ENCODE measurements at regions not wholly inside any gene's neighbourhood (a gene's known extent, or its start where the extent isn't known, plus 50 kb on each side); places are given as distances from the start of the nearest gene placed in this dataset.

DNA sequence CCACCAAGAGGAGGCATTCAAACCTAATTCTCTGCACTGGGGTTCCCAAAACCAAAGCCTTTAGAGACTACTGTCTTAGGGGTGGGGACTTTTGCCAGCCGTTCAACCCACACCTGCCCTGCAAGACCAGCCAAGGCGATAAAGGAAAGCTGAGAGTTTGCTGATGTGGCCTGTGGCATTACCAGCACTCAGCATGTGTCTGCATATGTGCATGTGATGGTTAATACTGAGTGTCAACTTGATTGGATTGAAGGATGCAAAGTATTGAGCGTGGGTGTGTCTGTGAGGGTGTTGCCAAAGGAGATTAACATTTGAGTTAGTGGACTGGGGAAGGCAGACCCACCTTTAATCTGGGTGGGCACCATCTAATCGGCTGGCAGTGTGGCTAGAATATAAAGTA, 474.2 kb downstream of the MED10 start:
- Histone ChIP-seq H3K36me3 (ENCODE audit: insufficient read depth, low read length) (no peaks in the 10 kb centered on the region), H4K20me1 (ENCODE audit: insufficient read depth, low read length) (no peaks in the 10 kb centered on the region), H3K4me3 (ENCODE audit: low read depth, low read length, poor library complexity, severe bottlenecking) (no peak overlapping the region), H3F3A (ENCODE audit: insufficient read depth, low read length) (no peaks in the 10 kb centered on the region), H3K27ac (ENCODE audit: low read depth, low read length, poor library complexity, severe bottlenecking) (no peak overlapping the region), H3K27me3 (ENCODE audit: insufficient read depth, low read length) (no peaks in the 10 kb centered on the region), H3K9me2 (ENCODE audit: low read depth, low read length) (no peaks in the 10 kb centered on the region), H3K4me1 (ENCODE audit: insufficient read depth, low read length, severe bottlenecking) (no peaks in the 10 kb centered on the region), H2AFZ (ENCODE audit: low read length) (no peak overlapping the region), H3K9ac (ENCODE audit: low read length) (no peak overlapping the region), H3K4me2 (ENCODE audit: low read length) (no peak overlapping the region), H3K9me3 (ENCODE audit: low read length) (no peaks in the 10 kb centered on the region), H3K79me2 (ENCODE audit: insufficient read depth, low read length) (no peaks in the 10 kb centered on the region)
- TF ChIP-seq EZH2 (IDR thresholded peaks at IDR 0.05; ENCODE audit: borderline replicate concordance, low read length): no peak
- TF ChIP-seq, protein P1, sequence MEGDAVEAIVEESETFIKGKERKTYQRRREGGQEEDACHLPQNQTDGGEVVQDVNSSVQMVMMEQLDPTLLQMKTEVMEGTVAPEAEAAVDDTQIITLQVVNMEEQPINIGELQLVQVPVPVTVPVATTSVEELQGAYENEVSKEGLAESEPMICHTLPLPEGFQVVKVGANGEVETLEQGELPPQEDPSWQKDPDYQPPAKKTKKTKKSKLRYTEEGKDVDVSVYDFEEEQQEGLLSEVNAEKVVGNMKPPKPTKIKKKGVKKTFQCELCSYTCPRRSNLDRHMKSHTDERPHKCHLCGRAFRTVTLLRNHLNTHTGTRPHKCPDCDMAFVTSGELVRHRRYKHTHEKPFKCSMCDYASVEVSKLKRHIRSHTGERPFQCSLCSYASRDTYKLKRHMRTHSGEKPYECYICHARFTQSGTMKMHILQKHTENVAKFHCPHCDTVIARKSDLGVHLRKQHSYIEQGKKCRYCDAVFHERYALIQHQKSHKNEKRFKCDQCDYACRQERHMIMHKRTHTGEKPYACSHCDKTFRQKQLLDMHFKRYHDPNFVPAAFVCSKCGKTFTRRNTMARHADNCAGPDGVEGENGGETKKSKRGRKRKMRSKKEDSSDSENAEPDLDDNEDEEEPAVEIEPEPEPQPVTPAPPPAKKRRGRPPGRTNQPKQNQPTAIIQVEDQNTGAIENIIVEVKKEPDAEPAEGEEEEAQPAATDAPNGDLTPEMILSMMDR (IDR thresholded peaks at IDR 0.05; ENCODE audit: low read length): no peak

DNA sequence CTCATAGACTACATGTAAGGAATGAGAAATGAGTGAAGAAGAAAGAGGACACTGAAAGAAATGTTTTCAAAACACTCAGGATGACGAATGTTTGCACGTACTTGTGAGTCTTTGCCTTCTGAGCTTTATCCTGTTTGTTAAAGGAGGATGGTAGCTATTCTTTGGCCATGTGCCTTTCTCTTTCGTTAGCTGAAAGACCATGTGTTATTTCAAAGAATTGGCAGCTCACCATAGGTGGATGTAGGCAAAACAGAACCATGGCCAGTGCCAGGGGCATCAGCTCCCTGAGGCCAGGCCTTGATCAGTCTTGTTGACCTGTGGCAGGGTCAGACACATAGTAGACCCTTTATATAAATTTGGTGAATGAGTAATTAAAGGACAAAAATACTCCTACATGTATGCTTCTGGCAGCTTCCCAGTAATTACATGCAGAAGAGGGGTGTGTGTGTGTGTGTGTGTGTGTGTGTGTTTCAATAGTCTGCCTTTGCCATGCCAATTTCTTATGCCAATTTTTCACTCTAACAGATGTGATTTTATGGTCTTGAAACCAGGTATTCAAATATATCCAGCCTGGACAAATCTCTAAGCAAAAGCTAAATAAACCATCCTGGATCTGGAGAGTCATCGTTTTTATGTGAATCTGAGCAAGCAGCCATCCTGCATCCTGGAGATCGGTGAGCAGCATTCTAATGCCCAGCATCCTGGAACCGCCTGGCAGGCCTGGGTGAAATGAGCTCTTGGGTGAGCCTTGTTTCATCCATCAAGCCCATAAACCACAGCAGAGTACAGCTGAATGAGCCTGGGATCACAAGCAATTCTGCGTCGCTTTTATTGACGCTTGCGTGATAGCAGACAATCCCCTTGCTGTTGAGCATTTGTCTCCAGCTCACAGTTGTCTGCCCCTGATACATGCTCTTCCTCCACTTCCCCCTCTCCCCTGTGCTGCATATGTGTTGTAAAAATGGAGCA, 475.4 kb downstream of the MED10 start:
- H3K4me3 ChIP-seq (ENCODE audit: low read depth, low read length, poor library complexity, severe bottlenecking): no peak overlapping the region
- H3K9me2 ChIP-seq (ENCODE audit: low read depth, low read length): no peaks in the 10 kb centered on the region
- no peak overlapping the region for H3K4me2 ChIP-seq (ENCODE audit: low read length)
- no peaks in the 10 kb centered on the region for H3K27me3 ChIP-seq (ENCODE audit: insufficient read depth, low read length)
- no peaks in the 10 kb centered on the region for H3K79me2 ChIP-seq (ENCODE audit: insufficient read depth, low read length)
- H2AFZ ChIP-seq (ENCODE audit: low read length): no peak overlapping the region
- H3K36me3 ChIP-seq (ENCODE audit: insufficient read depth, low read length): no peaks in the 10 kb centered on the region
- no peaks in the 10 kb centered on the region for H3K4me1 ChIP-seq (ENCODE audit: insufficient read depth, low read length, severe bottlenecking)
- H3K27ac ChIP-seq (ENCODE audit: low read depth, low read length, poor library complexity, severe bottlenecking): no peak overlapping the region
- no peak overlapping the region for H3K9ac ChIP-seq (ENCODE audit: low read length)
- no peaks in the 10 kb centered on the region for H3K9me3 ChIP-seq (ENCODE audit: low read length)
- no peak for TF ChIP-seq EZH2 (IDR thresholded peaks at IDR 0.05; ENCODE audit: borderline replicate concordance, low read length)
- TF ChIP-seq, protein P1 (IDR thresholded peaks at IDR 0.05; ENCODE audit: low read length): no peak
- H3F3A ChIP-seq (ENCODE audit: insufficient read depth, low read length): no peaks in the 10 kb centered on the region
- no peaks in the 10 kb centered on the region for H4K20me1 ChIP-seq (ENCODE audit: insufficient read depth, low read length)

DNA sequence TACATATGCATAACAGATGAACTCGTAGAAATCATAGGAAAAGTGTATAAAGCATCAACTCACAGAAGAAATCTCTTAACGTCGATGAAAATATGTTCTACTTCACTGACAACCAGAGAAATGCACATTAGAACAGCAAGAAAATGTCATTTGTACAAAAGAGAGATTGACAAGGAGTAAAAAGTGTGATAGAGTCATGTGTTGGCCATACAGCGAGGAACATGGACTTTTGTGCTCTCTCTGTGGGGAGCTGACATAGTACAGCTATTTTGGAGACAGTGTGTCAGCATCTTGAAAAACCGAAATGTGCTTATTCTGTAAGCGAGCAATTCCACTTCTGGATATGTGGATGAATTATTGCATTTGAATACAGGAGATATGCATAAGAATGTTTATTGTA, 477.9 kb downstream of the ICE1 start:
- Histone ChIP-seq H3K9me3 (ENCODE audit: low read length) (no peaks in the 10 kb centered on the region), H3K4me1 (ENCODE audit: insufficient read depth, low read length, severe bottlenecking) (no peaks in the 10 kb centered on the region), H3K27ac (ENCODE audit: low read depth, low read length, poor library complexity, severe bottlenecking) (no peak overlapping the region), H3K27me3 (ENCODE audit: insufficient read depth, low read length) (no peaks in the 10 kb centered on the region), H3K9me2 (ENCODE audit: low read depth, low read length) (no peaks in the 10 kb centered on the region), H3K36me3 (ENCODE audit: insufficient read depth, low read length) (no peaks in the 10 kb centered on the region), H3F3A (ENCODE audit: insufficient read depth, low read length) (no peaks in the 10 kb centered on the region), H3K9ac (ENCODE audit: low read length) (no peak overlapping the region), H3K4me3 (ENCODE audit: low read depth, low read length, poor library complexity, severe bottlenecking) (no peak overlapping the region), H3K79me2 (ENCODE audit: insufficient read depth, low read length) (no peaks in the 10 kb centered on the region), H3K4me2 (ENCODE audit: low read length) (no peak overlapping the region), H4K20me1 (ENCODE audit: insufficient read depth, low read length) (no peaks in the 10 kb centered on the region), H2AFZ (ENCODE audit: low read length) (no peak overlapping the region)
- TF ChIP-seq EZH2 (IDR thresholded peaks at IDR 0.05; ENCODE audit: borderline replicate concordance, low read length): no peak
- TF ChIP-seq, protein P1 (IDR thresholded peaks at IDR 0.05; ENCODE audit: low read length): no peak
